Omental fat pad (tissue), 3 donors: ENCODE measurements at regions not wholly inside any gene's neighbourhood (a gene's known extent, or its start where the extent isn't known, plus 50 kb on each side); places are given as distances from the start of the nearest gene placed in this dataset.

ENCODE experiments used
- ATAC-seq: fragments of 150-250 bp; one replicate; pipeline ENCODE4 v1.9.1; 2016; ENCODE audit warnings: mild to moderate bottlenecking, moderate library complexity; ENCODE audit not compliant: low FRiP score
- DNase-seq: peaks from one replicate; pipeline ENCODE4 v3.0.0-alpha.2; 2019; ENCODE audit warnings: low spot score
- CTCF ChIP-seq, 3 donors: fragments of 450-650 bp; IDR thresholded peaks; one replicate each; pipeline ENCODE4 v1.5.1; 2016 to 2017; ENCODE audit warnings: antibody characterized with exemption in 3 of 3, mild to moderate bottlenecking in 3 of 3, moderate library complexity in 2 of 3

- no peak for DNase-seq
- no peak for ATAC-seq
Observed at GRCh38 chr1:30451532-30452125, 271.8 kb downstream of the MATN1 start.

GRCh38 chr1:30450818-30451233 lies 272.6 kb downstream of the MATN1 start:
- TF ChIP-seq CTCF (IDR thresholded peaks at IDR 0.05), result no peak
- DNase-seq, result no peak
- no peak for ATAC-seq

More at GRCh38 chr1:30451532-30452125, 271.8 kb downstream of the MATN1 start:
- TF ChIP-seq CTCF (IDR thresholded peaks at IDR 0.05), result no peak

GRCh38 chr1:30450148-30450817 lies 273.1 kb downstream of the MATN1 start:
- no peak for TF ChIP-seq CTCF (IDR thresholded peaks at IDR 0.05)
- DNase-seq (no peak), ATAC-seq (no peak)

DNA sequence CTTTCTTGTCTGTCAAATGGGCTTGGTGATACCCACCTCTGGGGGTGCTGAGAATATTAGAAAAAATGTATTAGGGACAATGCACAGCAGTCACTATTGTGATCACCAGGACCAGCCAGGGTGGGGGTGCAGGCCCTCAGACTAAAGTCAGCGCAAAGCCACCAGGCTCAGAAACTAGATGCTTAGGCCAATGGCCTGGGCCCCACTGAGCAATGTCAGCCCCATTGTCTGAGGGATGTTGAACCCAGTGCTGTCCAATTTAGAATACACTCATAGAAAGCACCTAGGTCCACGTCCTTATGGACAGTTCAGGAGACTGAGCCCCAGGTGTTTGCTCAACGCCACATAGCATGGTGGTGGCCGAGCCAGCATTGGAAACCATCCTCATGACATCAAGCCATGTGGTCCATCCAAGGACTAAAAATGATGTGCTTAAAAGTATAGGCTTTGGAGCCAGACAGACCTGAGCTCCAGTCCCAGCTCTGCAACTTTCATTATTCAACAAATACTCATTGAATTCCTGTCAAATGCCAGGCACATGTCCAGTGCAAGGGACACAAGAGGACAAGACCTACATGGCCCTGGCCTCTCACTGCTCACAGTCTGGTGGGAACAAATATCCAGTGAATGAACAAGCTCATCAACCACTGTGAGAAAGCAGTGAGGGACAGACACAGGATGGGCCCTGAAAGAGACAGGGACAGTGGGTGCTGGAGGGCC lies 273.8 kb downstream of the MATN1 start:
- ATAC-seq (no peak), DNase-seq (no peak)
- TF ChIP-seq CTCF (IDR thresholded peaks at IDR 0.05), result no peak

DNA sequence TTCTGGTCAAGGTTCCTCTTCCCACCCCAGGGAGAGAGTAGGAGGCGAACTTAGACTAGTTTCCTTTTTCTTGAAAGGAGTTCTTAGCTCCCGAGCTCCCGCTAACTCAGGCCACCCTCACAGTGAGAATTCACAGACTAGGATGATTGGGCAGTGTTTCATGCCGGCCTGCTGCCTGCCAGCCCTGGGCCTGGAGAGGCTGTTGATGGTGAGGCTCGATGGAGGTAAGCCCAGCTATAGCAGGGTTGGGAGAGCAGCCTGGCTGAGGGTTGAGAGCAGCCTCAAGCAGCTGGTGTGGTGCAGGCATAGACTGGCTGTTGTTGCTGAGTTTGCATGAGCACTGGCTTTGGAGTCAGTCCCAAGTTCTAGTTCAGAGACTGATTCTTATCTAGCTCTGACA lies 274.4 kb downstream of the MATN1 start:
- TF ChIP-seq CTCF (IDR thresholded peaks at IDR 0.05), result no peak
- ATAC-seq (no peak), DNase-seq (no peak)

DNA sequence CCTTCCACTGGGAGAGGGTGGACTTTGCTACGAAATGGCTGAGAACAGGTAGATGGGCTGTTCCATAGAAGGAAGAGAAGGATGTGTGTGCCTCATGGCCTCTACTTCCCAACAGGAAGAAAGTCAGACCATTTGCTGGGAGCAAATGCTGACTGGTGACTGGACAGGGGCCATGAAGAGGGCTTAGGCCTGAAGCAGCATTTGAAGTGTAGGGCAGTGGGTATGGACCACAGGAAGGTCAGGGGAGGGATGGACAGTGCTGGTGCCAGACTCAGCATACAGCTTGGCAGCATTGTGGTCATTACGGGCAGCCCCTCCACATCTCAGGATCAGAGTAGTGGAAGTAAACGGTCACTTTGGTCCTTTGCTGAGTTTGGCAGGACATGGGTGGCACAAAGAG lies 275.7 kb downstream of the MATN1 start:
- ATAC-seq (no peak), DNase-seq (no peak)
- no peak for TF ChIP-seq CTCF (IDR thresholded peaks at IDR 0.05)
